Neural progenitor cell (in vitro differentiated cells): ENCODE measurements at regions not wholly inside any gene's neighbourhood (a gene's known extent, or its start where the extent isn't known, plus 50 kb on each side); places are given as distances from the start of the nearest gene placed in this dataset.

Experiments
- EZH2 ChIP-seq: fragments of 200-600 bp; sonication (generic); IDR thresholded peaks from 2 replicates; pipeline ENCODE4 v1.6.1; 2017; ENCODE audit warnings: antibody characterized with exemption, mild to moderate bottlenecking, moderate library complexity
- EZH2phosphoT487 ChIP-seq: fragments of 200-600 bp; sonication (generic); IDR thresholded peaks from 2 replicates; pipeline ENCODE4 v1.6.1; 2017; ENCODE audit warnings: antibody characterized with exemption
- TF ChIP-seq, protein P1 (sequence below): fragments of 200-600 bp; sonication (generic); IDR thresholded peaks from 2 replicates; pipeline ENCODE4 v1.5.1; 2017; ENCODE audit warnings: antibody characterized with exemption, mild to moderate bottlenecking

DNA sequence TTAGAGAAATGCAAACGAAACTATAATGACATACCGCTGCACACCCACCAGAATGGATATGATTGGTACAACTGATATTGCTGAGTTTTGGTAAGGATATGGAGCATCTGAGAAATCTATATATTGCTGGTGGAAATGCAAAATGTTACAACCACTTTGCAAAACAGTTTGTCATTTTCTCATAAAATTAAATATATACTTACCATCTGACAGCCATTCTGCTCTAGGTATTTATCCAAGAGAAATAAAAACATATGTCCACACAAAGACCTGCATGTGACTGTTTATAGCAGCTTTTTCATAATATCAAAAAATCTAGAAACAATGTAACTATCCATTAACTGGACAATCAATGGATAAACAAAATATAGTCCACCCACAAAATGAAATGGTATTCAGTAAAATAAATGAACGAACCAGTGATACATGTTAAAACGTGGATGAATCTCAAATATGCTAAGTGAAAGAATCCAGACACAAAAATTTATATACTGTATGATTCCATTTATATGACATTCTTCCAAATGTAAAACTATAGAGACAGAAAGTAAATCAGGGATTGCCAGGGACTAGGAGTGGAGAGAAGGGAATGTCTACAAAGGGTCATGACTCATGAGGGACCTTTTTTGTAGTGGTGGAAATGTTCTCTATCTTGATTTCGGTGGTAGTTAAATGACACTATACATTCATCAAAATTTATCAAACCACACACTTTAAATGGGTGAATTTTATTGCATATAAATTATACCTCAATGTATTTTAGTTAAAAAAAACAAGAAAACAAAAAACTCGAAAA lies 312.0 kb upstream of the GLI3 start:
- TF ChIP-seq, protein P1, sequence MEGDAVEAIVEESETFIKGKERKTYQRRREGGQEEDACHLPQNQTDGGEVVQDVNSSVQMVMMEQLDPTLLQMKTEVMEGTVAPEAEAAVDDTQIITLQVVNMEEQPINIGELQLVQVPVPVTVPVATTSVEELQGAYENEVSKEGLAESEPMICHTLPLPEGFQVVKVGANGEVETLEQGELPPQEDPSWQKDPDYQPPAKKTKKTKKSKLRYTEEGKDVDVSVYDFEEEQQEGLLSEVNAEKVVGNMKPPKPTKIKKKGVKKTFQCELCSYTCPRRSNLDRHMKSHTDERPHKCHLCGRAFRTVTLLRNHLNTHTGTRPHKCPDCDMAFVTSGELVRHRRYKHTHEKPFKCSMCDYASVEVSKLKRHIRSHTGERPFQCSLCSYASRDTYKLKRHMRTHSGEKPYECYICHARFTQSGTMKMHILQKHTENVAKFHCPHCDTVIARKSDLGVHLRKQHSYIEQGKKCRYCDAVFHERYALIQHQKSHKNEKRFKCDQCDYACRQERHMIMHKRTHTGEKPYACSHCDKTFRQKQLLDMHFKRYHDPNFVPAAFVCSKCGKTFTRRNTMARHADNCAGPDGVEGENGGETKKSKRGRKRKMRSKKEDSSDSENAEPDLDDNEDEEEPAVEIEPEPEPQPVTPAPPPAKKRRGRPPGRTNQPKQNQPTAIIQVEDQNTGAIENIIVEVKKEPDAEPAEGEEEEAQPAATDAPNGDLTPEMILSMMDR = no peak
- TF ChIP-seq EZH2 (no peak), EZH2phosphoT487 (no peak)
